ENCODE measurements at regions not wholly inside any gene's neighbourhood (a gene's known extent, or its start where the extent isn't known, plus 50 kb on each side); places are given as distances from the start of the nearest gene placed in this dataset.

GRCh38 chr16:73527187-73527586, 479.3 kb upstream of the ZFHX3 start:
- DNase-seq (no peak), ATAC-seq (no peak)
- Mint-ChIP-seq H3K27ac (peak overlapping the region in 1 of 2 donors; percentile 13), H3K4me3 (no peak overlapping the region), H3K9me3 (peaks cover 0 to 12% of the 10 kb centered on the region in 2 donors), H3K27me3 (no peaks in the 10 kb centered on the region), H3K4me1 (no peaks in the 10 kb centered on the region)

- Mint-ChIP-seq H3K27ac (no peak overlapping the region), H3K27me3 (no peaks in the 10 kb centered on the region), H3K4me1 (no peaks in the 10 kb centered on the region), H3K4me3 (no peak overlapping the region), H3K9me3 (peaks cover 0 to 13% of the 10 kb centered on the region in 2 donors)
- DNase-seq (no peak), ATAC-seq (no peak)
Observed at GRCh38 chr16:73526011-73526804, 478.3 kb upstream of the ZFHX3 start.

GRCh38 chr16:73523209-73523608, 475.3 kb upstream of the ZFHX3 start:
- Mint-ChIP-seq H3K4me3 (no peak overlapping the region), H3K27me3 (no peaks in the 10 kb centered on the region), H3K4me1 (no peaks in the 10 kb centered on the region), H3K9me3 (peaks cover 0 to 13% of the 10 kb centered on the region in 2 donors), H3K27ac (peak overlapping the region in 1 of 2 donors; percentile 42)
- DNase-seq (no peak), ATAC-seq (no peak)

- Mint-ChIP-seq H3K9me3 (peaks cover 0 to 13% of the 10 kb centered on the region in 2 donors), H3K27ac (no peak overlapping the region), H3K4me1 (no peaks in the 10 kb centered on the region), H3K27me3 (no peaks in the 10 kb centered on the region), H3K4me3 (no peak overlapping the region)
- ATAC-seq: no peak
- DNase-seq: no peak
Observed at GRCh38 chr16:73521499-73521898, 473.6 kb upstream of the ZFHX3 start.

GRCh38 chr16:73515616-73516015, 467.7 kb upstream of the ZFHX3 start:
- DNase-seq: no peak
- Mint-ChIP-seq H3K27me3 (no peaks in the 10 kb centered on the region), H3K4me3 (no peak overlapping the region), H3K27ac (no peak overlapping the region), H3K4me1 (no peaks in the 10 kb centered on the region), H3K9me3 (no peaks in the 10 kb centered on the region)
- ATAC-seq: no peak

GRCh38 chr16:73510852-73511251, 462.9 kb upstream of the ZFHX3 start:
- ATAC-seq: no peak
- Mint-ChIP-seq H3K4me3 (no peak overlapping the region), H3K27me3 (no peaks in the 10 kb centered on the region), H3K4me1 (no peaks in the 10 kb centered on the region), H3K9me3 (no peaks in the 10 kb centered on the region), H3K27ac (no peak overlapping the region)
- DNase-seq: no peak

- no peak overlapping the region for H3K4me3 Mint-ChIP-seq
- H3K27ac Mint-ChIP-seq: peak overlapping the region in 1 of 2 donors; percentile 84
- no peaks in the 10 kb centered on the region for H3K27me3 Mint-ChIP-seq
- no peak for DNase-seq
- ATAC-seq: no peak
- H3K4me1 Mint-ChIP-seq: no peaks in the 10 kb centered on the region
- peaks cover 0 to 5% of the 10 kb centered on the region in 2 donors for H3K9me3 Mint-ChIP-seq
Observed at GRCh38 chr16:73506568-73507056, 458.7 kb upstream of the ZFHX3 start.

GRCh38 chr16:73505577-73505976, 457.6 kb upstream of the ZFHX3 start:
- peaks cover 0 to 5% of the 10 kb centered on the region in 2 donors for H3K9me3 Mint-ChIP-seq
- no peaks in the 10 kb centered on the region for H3K4me1 Mint-ChIP-seq
- no peak overlapping the region for H3K4me3 Mint-ChIP-seq
- no peaks in the 10 kb centered on the region for H3K27me3 Mint-ChIP-seq
- DNase-seq (no peak), ATAC-seq (no peak)
- no peak overlapping the region for H3K27ac Mint-ChIP-seq

GRCh38 chr16:73504591-73505575, 457.0 kb upstream of the ZFHX3 start:
- Mint-ChIP-seq H3K4me1 (no peaks in the 10 kb centered on the region), H3K9me3 (peaks cover 0 to 5% of the 10 kb centered on the region in 2 donors), H3K27ac (no peak overlapping the region), H3K27me3 (no peaks in the 10 kb centered on the region), H3K4me3 (no peak overlapping the region)
- DNase-seq: no peak
- no peak for ATAC-seq

GRCh38 chr16:73503093-73503492, 455.2 kb upstream of the ZFHX3 start:
- Mint-ChIP-seq H3K4me1 (no peaks in the 10 kb centered on the region), H3K9me3 (peaks cover 0 to 5% of the 10 kb centered on the region in 2 donors), H3K27ac (no peak overlapping the region), H3K27me3 (no peaks in the 10 kb centered on the region), H3K4me3 (no peak overlapping the region)
- ATAC-seq (no peak), DNase-seq (no peak)

GRCh38 chr16:73499276-73499675, 451.3 kb upstream of the ZFHX3 start:
- ATAC-seq (no peak), DNase-seq (no peak)
- no peak overlapping the region for H3K27ac Mint-ChIP-seq
- H3K4me1 Mint-ChIP-seq: no peaks in the 10 kb centered on the region
- H3K27me3 Mint-ChIP-seq: no peaks in the 10 kb centered on the region
- H3K9me3 Mint-ChIP-seq: peaks cover 0 to under 1% of the 10 kb centered on the region in 2 donors
- H3K4me3 Mint-ChIP-seq: no peak overlapping the region

GRCh38 chr16:73485880-73486279, 438.0 kb upstream of the ZFHX3 start:
- Mint-ChIP-seq H3K4me1 (peaks cover 6% of the 10 kb centered on the region), H3K27me3 (peaks cover 21% of the 10 kb centered on the region), H3K4me3 (no peak overlapping the region), H3K27ac (no peak overlapping the region), H3K9me3 (peaks cover 0 to 7% of the 10 kb centered on the region in 2 donors)
- ATAC-seq (no peak), DNase-seq (no peak)

GRCh38 chr16:73483934-73484711, 436.2 kb upstream of the ZFHX3 start:
- H3K27ac Mint-ChIP-seq: no peak overlapping the region
- peaks cover 21% of the 10 kb centered on the region for H3K27me3 Mint-ChIP-seq
- peaks cover 0 to 12% of the 10 kb centered on the region in 2 donors for H3K9me3 Mint-ChIP-seq
- DNase-seq (no peak), ATAC-seq (no peak)
- H3K4me3 Mint-ChIP-seq: no peak overlapping the region
- H3K4me1 Mint-ChIP-seq: peaks cover 6% of the 10 kb centered on the region

GRCh38 chr16:73483076-73483791, 435.3 kb upstream of the ZFHX3 start:
- peaks cover 21% of the 10 kb centered on the region for H3K27me3 Mint-ChIP-seq
- H3K4me3 Mint-ChIP-seq: peak overlapping the region in 1 of 2 donors; percentile 0
- H3K27ac Mint-ChIP-seq: peak overlapping the region in 1 of 2 donors; percentile 17
- ATAC-seq: no peak
- peaks cover 0 to 14% of the 10 kb centered on the region in 2 donors for H3K9me3 Mint-ChIP-seq
- DNase-seq: no peak
- peaks cover 6% of the 10 kb centered on the region for H3K4me1 Mint-ChIP-seq

All from stimulated activated naive CD8-positive, alpha-beta T cell treated with anti-CD3 and anti-CD28 coated beads, Interleukin-15, amount 100 ng/mL, for 72 hours (primary cell).